B cell (primary cell): ENCODE measurements at regions not wholly inside any gene's neighbourhood (a gene's known extent, or its start where the extent isn't known, plus 50 kb on each side); places are given as distances from the start of the nearest gene placed in this dataset.

Experiments
- ATAC-seq: fragments of 200-7000 bp; cut with Tn5 transposase; one replicate; pipeline ENCODE4 v1.10.0; 2021; ENCODE audit warnings: low read depth, mild to moderate bottlenecking, moderate number of reproducible peaks, moderate library complexity
- CTCF ChIA-PET: fragments of 350-600 bp; sonication (Branson Sonifier 250); formaldehyde crosslinking; loops from one replicate; lab custom pipeline; 2021; ENCODE audit warnings: antibody characterized with exemption, inconsistent platforms; lab: Charles Lee
- POLR2A ChIA-PET: fragments of 350-600 bp; sonication (Branson Sonifier 250); formaldehyde crosslinking; loops from one replicate; lab custom pipeline; 2021; ENCODE audit warnings: antibody characterized with exemption; lab: Charles Lee
- DNase-seq: peaks from one replicate; pipeline ENCODE4 v3.0.0; 2013
- H2AFZ ChIP-seq: 2 replicates; pipeline ENCODE4 v1.6.1; 2012; ENCODE audit warnings: mild to moderate bottlenecking, low read depth, low read length; ENCODE audit not compliant: insufficient read depth, poor library complexity, severe bottlenecking
- H3K27ac ChIP-seq, 2 donors: 1 replicate in 1 of 2; 2 replicates in 1 of 2; pipeline ENCODE4 v1.5.1; 2012 to 2013; ENCODE audit warnings: low read length in 2 of 2, mild to moderate bottlenecking in 2 of 2, moderate library complexity in 1 of 2
- H3K27me3 ChIP-seq, 4 experiments: fragments of 200-600 bp in 1 of 4; sonication (generic) in 1 of 4; replicated peaks in 1 of 4; 1 replicate in 2 of 4; 2 replicates in 2 of 4; pipeline versions ENCODE4 v1.6.1 to v1.7.0; 2013 to 2016; ENCODE audit warnings: low read length in 3 of 4, mild to moderate bottlenecking in 2 of 4, mixed read lengths in 1 of 4, moderate library complexity in 1 of 4; ENCODE audit not compliant: insufficient read depth in 4 of 4, control insufficient read depth in 3 of 4; ENCODE audit errors: control extremely low read depth in 1 of 4
- H3K36me3 ChIP-seq, 2 experiments: replicated peaks in 1 of 2; 1 replicate in 1 of 2; 2 replicates in 1 of 2; pipeline versions ENCODE4 v1.6.1 to v1.7.1; 2013; ENCODE audit warnings: low read length in 1 of 2; ENCODE audit not compliant: insufficient read depth in 2 of 2, control insufficient read depth in 1 of 2; ENCODE audit errors: control extremely low read depth in 1 of 2, extremely low read depth in 1 of 2
- H3K4me1 ChIP-seq, 2 donors: fragments of 200-600 bp in 1 of 2; sonication (generic) in 1 of 2; 1 replicate in 1 of 2; 2 replicates in 1 of 2; pipeline versions ENCODE4 v1.5.1 to v1.6.1; 2013 to 2017; ENCODE audit warnings: low read length in 2 of 2; ENCODE audit not compliant: control insufficient read depth in 2 of 2, insufficient read depth in 2 of 2
- H3K4me2 ChIP-seq: replicated peaks from 2 replicates; pipeline ENCODE3; 2012; ENCODE audit warnings: mild to moderate bottlenecking, low read depth, low read length; ENCODE audit not compliant: poor library complexity, severe bottlenecking
- H3K4me3 ChIP-seq, 5 experiments: fragments of 200-600 bp in 1 of 5; sonication (generic) in 1 of 5; 1 replicate in 3 of 5; 2 replicates in 2 of 5; pipeline versions ENCODE4 v1.5.1 to v1.7.0; 2011 to 2016; ENCODE audit warnings: low read length in 4 of 5, mild to moderate bottlenecking in 4 of 5, low read depth in 2 of 5, control low read depth in 1 of 5, moderate library complexity in 1 of 5; ENCODE audit not compliant: insufficient read depth in 1 of 5; ENCODE audit errors: control extremely low read depth in 1 of 5, extremely low read depth in 1 of 5
- H3K79me2 ChIP-seq: fragments of 200-600 bp; sonication (generic); one replicate; pipeline ENCODE4 v1.6.0; 2016; ENCODE audit warnings: low read length; ENCODE audit not compliant: control insufficient read depth, insufficient read depth
- H3K9ac ChIP-seq: fragments of 200-600 bp; sonication (generic); 2 replicates; pipeline ENCODE4 v1.6.1; 2017; ENCODE audit warnings: mild to moderate bottlenecking, low read length, moderate library complexity
- H3K9me3 ChIP-seq, 3 donors: one replicate each; pipeline versions ENCODE4 v1.6.1 to v1.7.1; 2013; ENCODE audit warnings: low read length in 2 of 3; ENCODE audit not compliant: control insufficient read depth in 2 of 3, insufficient read depth in 1 of 3; ENCODE audit errors: control extremely low read depth in 1 of 3
- H4K20me1 ChIP-seq: 2 replicates; pipeline ENCODE4 v1.6.0; 2012; ENCODE audit warnings: mild to moderate bottlenecking, low read length; ENCODE audit not compliant: insufficient read depth, control insufficient read depth, poor library complexity, severe bottlenecking
- H3K27ac Mint-ChIP-seq: one replicate; pipeline ENCODE4 v1.8.0; 2021; ENCODE audit warnings: mixed read lengths
- H3K27me3 Mint-ChIP-seq: one replicate; pipeline ENCODE4 v1.8.0; 2021; ENCODE audit warnings: mixed read lengths
- H3K4me1 Mint-ChIP-seq: one replicate; pipeline ENCODE4 v1.8.0; 2021; ENCODE audit warnings: mixed read lengths
- H3K4me3 Mint-ChIP-seq: one replicate; pipeline ENCODE4 v1.8.0; 2021; ENCODE audit warnings: mixed read lengths
- H3K9me3 Mint-ChIP-seq: one replicate; pipeline ENCODE4 v1.8.0; 2022; ENCODE audit warnings: mixed read lengths; ENCODE audit not compliant: insufficient read depth
- EZH2 ChIP-seq: IDR thresholded peaks from 2 replicates; pipeline ENCODE4 v1.6.1; 2012; ENCODE audit warnings: borderline replicate concordance, low read depth, mild to moderate bottlenecking, moderate library complexity, low read length; ENCODE audit not compliant: insufficient read depth, poor library complexity, severe bottlenecking
- WGBS: methylation state at CpG from one replicate; pipeline ENCODE4 v1.1.5; 2013; ENCODE audit warnings: missing lambda C conversion rate; ENCODE audit not compliant: insufficient coverage; 5-methylcytosine and 5-hydroxymethylcytosine counted together
- intact Hi-C: fragments of 100-400 bp; cut with micrococcal nuclease; formaldehyde crosslinking; loops from one replicate; pipeline ENCODE4 v1.10.0; 2022
- TF ChIP-seq, protein P1 (sequence below): fragments of 200-600 bp; IDR thresholded peaks from one replicate; pipeline ENCODE4 v1.8.0; 2022; ENCODE audit warnings: antibody characterized with exemption, mild to moderate bottlenecking

GRCh38 chr18:52190631-52191030, 149.4 kb upstream of the DCC start:
- intact Hi-C loops, result loop anchor here (10.0 kb wide), 1 partner anchor 54 kb away; no protein-coding TSS in a partner anchor
- ATAC-seq (no peak), DNase-seq (no peak)
- Histone ChIP-seq H3K4me1 (no peaks in the 10 kb centered on the region), H3K36me3 (no peaks in the 10 kb centered on the region), H2AFZ (no peak overlapping the region), H3K79me2 (no peaks in the 10 kb centered on the region), H4K20me1 (no peaks in the 10 kb centered on the region), H3K9me3 (no peaks in the 10 kb centered on the region), H3K4me2 (no peak overlapping the region), H3K27me3 (no peaks in the 10 kb centered on the region), H3K4me3 (no peak overlapping the region), H3K9ac (no peak overlapping the region), H3K27ac (no peak overlapping the region)
- CTCF ChIA-PET, result no interaction called here
- Mint-ChIP-seq H3K27ac (no peak overlapping the region), H3K9me3 (no peaks in the 10 kb centered on the region), H3K4me1 (no peaks in the 10 kb centered on the region), H3K4me3 (no peak overlapping the region), H3K27me3 (no peaks in the 10 kb centered on the region)
- TF ChIP-seq, protein P1, sequence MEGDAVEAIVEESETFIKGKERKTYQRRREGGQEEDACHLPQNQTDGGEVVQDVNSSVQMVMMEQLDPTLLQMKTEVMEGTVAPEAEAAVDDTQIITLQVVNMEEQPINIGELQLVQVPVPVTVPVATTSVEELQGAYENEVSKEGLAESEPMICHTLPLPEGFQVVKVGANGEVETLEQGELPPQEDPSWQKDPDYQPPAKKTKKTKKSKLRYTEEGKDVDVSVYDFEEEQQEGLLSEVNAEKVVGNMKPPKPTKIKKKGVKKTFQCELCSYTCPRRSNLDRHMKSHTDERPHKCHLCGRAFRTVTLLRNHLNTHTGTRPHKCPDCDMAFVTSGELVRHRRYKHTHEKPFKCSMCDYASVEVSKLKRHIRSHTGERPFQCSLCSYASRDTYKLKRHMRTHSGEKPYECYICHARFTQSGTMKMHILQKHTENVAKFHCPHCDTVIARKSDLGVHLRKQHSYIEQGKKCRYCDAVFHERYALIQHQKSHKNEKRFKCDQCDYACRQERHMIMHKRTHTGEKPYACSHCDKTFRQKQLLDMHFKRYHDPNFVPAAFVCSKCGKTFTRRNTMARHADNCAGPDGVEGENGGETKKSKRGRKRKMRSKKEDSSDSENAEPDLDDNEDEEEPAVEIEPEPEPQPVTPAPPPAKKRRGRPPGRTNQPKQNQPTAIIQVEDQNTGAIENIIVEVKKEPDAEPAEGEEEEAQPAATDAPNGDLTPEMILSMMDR, result no peak
- no peak for TF ChIP-seq EZH2
- 92% methylated on average over 2 of the region's 5 CpGs for WGBS
- POLR2A ChIA-PET, result no interaction called here

- WGBS, result no CpG with 5 or more reads among the region's 1 CpG
- Histone ChIP-seq H3K9me3 (no peaks in the 10 kb centered on the region), H3K79me2 (no peaks in the 10 kb centered on the region), H2AFZ (no peak overlapping the region), H3K4me3 (no peak overlapping the region), H3K9ac (no peak overlapping the region), H3K4me2 (no peak overlapping the region), H3K27me3 (no peaks in the 10 kb centered on the region), H3K27ac (no peak overlapping the region), H3K4me1 (no peaks in the 10 kb centered on the region), H3K36me3 (no peaks in the 10 kb centered on the region), H4K20me1 (no peaks in the 10 kb centered on the region)
- intact Hi-C loops, result no loop called here
- Mint-ChIP-seq H3K27ac (no peak overlapping the region), H3K27me3 (no peaks in the 10 kb centered on the region), H3K4me3 (no peak overlapping the region), H3K4me1 (no peaks in the 10 kb centered on the region), H3K9me3 (no peaks in the 10 kb centered on the region)
- ChIA-PET POLR2A (no interaction called here), CTCF (no interaction called here)
- no peak for DNase-seq
- no peak for TF ChIP-seq EZH2
- TF ChIP-seq, protein P1, result no peak
- ATAC-seq, result no peak
These were observed 139.6 kb upstream of the DCC start for GRCh38 chr18:52200406-52200805.
